ENCODE measurements at regions not wholly inside any gene's neighbourhood (a gene's known extent, or its start where the extent isn't known, plus 50 kb on each side); places are given as distances from the start of the nearest gene placed in this dataset.

DNA sequence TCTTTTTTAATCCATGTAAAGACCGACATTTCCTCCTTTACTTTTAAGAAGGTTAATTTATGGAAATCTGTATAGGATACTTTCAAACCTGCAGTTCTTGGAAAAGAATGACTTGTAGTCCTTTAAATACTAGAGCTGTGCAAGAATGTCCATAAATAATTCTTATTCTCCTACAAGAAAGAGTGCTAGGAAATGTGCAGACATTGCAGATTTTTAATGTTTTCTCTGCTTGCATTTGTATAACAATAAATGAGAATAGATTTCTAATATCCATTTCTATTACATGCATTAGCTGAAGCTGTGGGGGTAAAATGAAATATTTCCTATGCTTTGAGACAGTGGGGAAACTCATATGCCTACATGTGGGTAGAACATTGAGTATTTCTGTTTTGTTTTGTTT is 607.2 kb upstream of the NOVA1 start:
- Mint-ChIP-seq H3K27ac (no peak overlapping the region), H3K27me3 (ENCODE audit: low read depth) (no peaks in the 10 kb centered on the region), H3K4me3 (no peak overlapping the region), H3K9me3 (peaks cover 42% of the 10 kb centered on the region), H3K4me1 (ENCODE audit: low read depth) (no peaks in the 10 kb centered on the region), H3K36me3 (ENCODE audit: low read depth) (no peaks in the 10 kb centered on the region)
- DNase-seq (ENCODE audit: low spot score) = no peak

DNA sequence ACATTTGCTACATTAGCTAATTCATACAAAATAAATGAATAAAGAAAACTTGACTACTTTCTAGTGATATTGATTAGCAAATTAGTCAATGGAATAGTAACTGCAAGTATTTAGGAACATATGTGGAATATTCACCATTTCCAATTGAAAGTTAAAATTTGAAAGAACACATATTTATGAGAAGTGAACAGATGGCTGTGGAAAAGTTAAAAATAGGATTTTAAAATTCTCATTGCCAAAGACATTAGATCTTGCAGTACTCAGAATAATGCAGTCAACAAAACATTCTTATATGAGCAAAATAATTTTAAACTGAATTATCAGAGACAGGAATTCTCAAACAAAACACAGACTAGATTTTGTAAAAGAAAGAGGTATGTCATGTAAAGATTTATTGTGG is 613.9 kb upstream of the NOVA1 start:
- no peak for DNase-seq (ENCODE audit: low spot score)
- no peak overlapping the region for H3K4me3 Mint-ChIP-seq
- no peaks in the 10 kb centered on the region for H3K36me3 Mint-ChIP-seq (ENCODE audit: low read depth)
- no peaks in the 10 kb centered on the region for H3K4me1 Mint-ChIP-seq (ENCODE audit: low read depth)
- H3K27me3 Mint-ChIP-seq (ENCODE audit: low read depth) = no peaks in the 10 kb centered on the region
- H3K9me3 Mint-ChIP-seq = peaks cover 51% of the 10 kb centered on the region
- H3K27ac Mint-ChIP-seq = no peak overlapping the region

DNA sequence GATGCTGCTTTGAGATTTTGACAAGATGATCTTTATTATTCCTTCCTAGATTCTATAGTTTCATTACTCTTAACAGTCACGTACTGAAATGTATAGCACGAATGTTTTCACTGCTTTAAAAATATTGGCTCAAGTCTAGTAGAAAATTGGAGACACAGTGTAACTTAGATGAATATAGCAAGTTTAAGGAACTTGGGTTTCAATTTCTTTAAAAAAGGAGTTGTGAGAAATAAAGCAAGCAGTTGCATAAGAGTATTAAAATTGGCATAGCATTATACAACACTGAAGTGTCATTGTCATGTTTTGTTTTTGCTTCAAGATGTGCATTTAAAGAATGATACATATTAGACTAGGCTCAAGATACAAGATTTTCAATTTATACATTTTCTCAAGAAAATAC is 624.8 kb upstream of the NOVA1 start:
- Mint-ChIP-seq H3K27me3 (ENCODE audit: low read depth) (no peaks in the 10 kb centered on the region), H3K27ac (no peak overlapping the region), H3K4me1 (ENCODE audit: low read depth) (no peaks in the 10 kb centered on the region), H3K9me3 (peaks cover 63% of the 10 kb centered on the region), H3K4me3 (no peak overlapping the region), H3K36me3 (ENCODE audit: low read depth) (no peaks in the 10 kb centered on the region)
- DNase-seq (ENCODE audit: low spot score) = no peak

DNA sequence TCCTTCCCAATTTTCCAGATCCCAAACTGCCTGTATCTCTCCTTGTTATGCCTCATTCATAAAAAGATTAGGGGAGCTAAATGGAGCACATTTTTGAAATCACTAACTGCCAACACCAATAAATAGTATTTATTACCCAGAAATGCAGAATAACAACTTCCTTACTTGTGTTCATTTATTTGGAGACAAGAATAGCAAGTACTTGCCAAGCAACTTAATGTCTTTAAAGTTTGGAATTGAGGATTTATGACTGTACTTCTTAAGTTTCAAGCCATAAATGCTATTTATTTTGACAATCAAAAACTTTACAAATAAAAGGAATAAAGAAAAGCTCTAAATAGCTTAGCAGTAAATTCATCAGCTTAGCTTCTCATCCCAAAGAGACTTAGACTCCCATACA is 626.1 kb upstream of the NOVA1 start:
- H3K4me3 Mint-ChIP-seq = no peak overlapping the region
- H3K27ac Mint-ChIP-seq = no peak overlapping the region
- H3K27me3 Mint-ChIP-seq (ENCODE audit: low read depth) = no peaks in the 10 kb centered on the region
- no peak for DNase-seq (ENCODE audit: low spot score)
- no peaks in the 10 kb centered on the region for H3K4me1 Mint-ChIP-seq (ENCODE audit: low read depth)
- no peaks in the 10 kb centered on the region for H3K36me3 Mint-ChIP-seq (ENCODE audit: low read depth)
- H3K9me3 Mint-ChIP-seq = peaks cover 57% of the 10 kb centered on the region

DNA sequence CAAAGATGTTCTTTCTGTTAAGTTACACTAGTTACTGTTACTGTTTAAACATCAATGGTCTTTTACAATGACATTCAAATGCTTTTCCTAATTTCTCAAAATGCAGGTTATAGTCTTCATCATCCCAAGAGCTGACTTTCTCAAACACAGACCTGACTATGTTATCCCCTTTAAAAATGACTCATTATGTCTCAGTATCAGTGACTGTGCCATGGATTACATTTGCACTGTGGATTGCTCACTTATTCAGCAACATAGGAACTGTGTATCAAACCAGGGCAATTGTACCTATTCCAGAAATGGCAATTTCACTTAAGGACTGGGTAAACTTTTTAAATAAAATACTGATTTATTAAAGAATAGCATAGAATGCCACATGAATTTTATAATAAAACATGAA is 630.2 kb upstream of the NOVA1 start:
- DNase-seq (ENCODE audit: low spot score) = no peak
- Mint-ChIP-seq H3K27ac (no peak overlapping the region), H3K4me3 (no peak overlapping the region), H3K36me3 (ENCODE audit: low read depth) (no peaks in the 10 kb centered on the region), H3K27me3 (ENCODE audit: low read depth) (no peaks in the 10 kb centered on the region), H3K9me3 (peaks cover 50% of the 10 kb centered on the region), H3K4me1 (ENCODE audit: low read depth) (no peaks in the 10 kb centered on the region)

DNA sequence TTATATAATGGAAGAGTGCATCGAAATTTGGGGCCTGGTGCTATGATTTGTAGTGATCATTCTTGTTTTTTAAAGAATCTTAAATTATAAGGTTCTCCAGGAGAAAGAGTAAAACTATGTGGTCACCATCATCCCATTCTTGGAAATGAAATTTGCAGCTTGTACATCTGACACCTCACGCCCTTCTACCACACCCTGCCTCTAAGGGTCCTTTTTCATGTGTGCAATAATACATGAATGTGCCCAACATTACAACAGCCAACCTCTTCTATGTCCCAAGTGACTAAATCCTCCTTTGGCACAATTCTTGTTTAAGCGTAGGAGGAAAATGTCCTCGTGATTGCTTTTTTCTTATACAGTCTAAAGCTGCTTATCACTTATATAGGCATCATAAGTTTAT is 636.5 kb upstream of the NOVA1 start:
- Mint-ChIP-seq H3K4me1 (ENCODE audit: low read depth) (no peaks in the 10 kb centered on the region), H3K9me3 (peaks cover 57% of the 10 kb centered on the region)

DNA sequence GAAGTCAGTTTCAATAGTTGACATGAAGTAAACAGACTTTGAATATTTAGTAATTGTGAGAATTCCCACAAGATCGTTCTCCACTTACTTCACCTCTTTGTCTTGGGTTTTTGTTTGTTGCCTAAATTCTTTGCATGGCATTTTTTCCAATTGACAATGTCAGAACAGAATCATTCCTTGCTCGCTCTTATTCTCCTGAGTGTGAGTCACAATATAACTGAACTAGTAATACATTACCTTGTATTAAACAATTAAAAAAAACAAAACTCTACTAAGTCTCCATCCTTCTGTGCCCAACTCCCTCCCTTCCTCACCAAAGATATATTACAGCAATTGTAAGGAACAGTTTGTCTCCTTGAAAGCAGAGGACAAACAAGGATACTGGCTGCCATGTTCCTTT is 638.8 kb upstream of the NOVA1 start:
- Mint-ChIP-seq H3K27ac (no peak overlapping the region), H3K27me3 (ENCODE audit: low read depth) (no peaks in the 10 kb centered on the region), H3K4me1 (ENCODE audit: low read depth) (no peaks in the 10 kb centered on the region), H3K9me3 (peaks cover 52% of the 10 kb centered on the region), H3K36me3 (ENCODE audit: low read depth) (no peaks in the 10 kb centered on the region), H3K4me3 (no peak overlapping the region)
- DNase-seq (ENCODE audit: low spot score) = no peak

More for the DNA sequence above, 636.5 kb upstream of the NOVA1 start:
- Mint-ChIP-seq H3K36me3 (ENCODE audit: low read depth) (no peaks in the 10 kb centered on the region), H3K27ac (no peak overlapping the region), H3K4me3 (no peak overlapping the region), H3K27me3 (ENCODE audit: low read depth) (no peaks in the 10 kb centered on the region)
- DNase-seq (ENCODE audit: low spot score) = no peak

DNA sequence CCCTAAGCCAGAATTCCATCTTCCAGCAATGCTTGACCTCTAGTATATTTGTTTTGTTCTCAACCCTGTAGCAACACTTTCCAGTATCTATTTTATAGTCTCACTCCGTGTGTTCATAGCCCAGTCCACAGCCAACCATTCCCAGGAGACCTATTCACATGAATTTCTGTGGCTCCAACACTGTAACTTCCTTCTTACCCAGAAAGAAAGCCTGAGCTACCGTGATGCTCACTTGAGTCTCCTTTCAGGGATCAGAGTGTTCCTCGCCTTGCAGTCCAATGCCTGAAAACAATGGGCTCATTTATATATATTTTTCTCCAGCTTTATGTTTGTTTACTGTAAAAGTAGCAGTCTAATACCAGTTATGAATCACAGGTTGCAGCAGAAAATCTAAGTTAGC is 645.0 kb upstream of the NOVA1 start:
- H3K27ac Mint-ChIP-seq = no peak overlapping the region
- no peak for DNase-seq (ENCODE audit: low spot score)
- no peaks in the 10 kb centered on the region for H3K4me1 Mint-ChIP-seq (ENCODE audit: low read depth)
- H3K4me3 Mint-ChIP-seq = no peak overlapping the region
- no peaks in the 10 kb centered on the region for H3K36me3 Mint-ChIP-seq (ENCODE audit: low read depth)
- H3K9me3 Mint-ChIP-seq = peaks cover 59% of the 10 kb centered on the region
- no peaks in the 10 kb centered on the region for H3K27me3 Mint-ChIP-seq (ENCODE audit: low read depth)

DNA sequence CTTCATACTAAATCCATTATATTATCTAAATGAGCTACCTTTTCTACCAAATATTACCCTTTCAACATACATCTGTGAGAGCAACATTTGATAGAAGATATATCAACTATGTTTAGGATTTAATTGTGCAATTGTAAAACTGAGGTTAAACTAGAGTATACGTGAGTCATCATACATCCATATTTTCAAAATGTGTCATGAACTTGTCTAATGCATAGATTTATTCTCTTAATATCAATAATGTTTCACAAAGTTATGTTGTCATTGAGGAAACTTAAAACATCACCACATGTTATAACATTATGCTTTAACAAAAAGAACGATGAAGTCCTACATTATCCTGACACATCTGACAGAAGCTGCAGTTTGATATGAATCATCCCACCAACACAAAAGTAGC is 645.5 kb upstream of the NOVA1 start:
- no peaks in the 10 kb centered on the region for H3K27me3 Mint-ChIP-seq (ENCODE audit: low read depth)
- peaks cover 58% of the 10 kb centered on the region for H3K9me3 Mint-ChIP-seq
- no peaks in the 10 kb centered on the region for H3K36me3 Mint-ChIP-seq (ENCODE audit: low read depth)
- no peak overlapping the region for H3K4me3 Mint-ChIP-seq
- no peak overlapping the region for H3K27ac Mint-ChIP-seq
- DNase-seq (ENCODE audit: low spot score) = no peak
- H3K4me1 Mint-ChIP-seq (ENCODE audit: low read depth) = no peaks in the 10 kb centered on the region

DNA sequence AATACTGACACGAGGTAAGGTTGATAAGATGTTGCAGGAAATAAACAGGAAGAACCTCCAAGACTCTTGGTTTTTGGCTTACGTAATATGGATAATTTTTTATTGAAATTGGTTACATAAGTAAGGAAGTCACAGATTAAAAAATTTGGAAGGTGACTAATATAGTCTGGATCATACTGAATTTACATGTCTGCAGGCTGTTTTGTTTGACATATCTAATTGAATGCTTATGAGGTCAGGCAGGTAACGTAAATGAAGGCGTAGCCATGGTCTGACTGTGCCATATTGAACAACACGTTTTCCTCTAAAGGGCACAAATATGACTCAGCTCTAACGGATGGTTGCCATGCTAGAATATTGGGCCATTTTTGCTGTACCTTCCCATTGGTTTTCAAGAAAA is 648.1 kb upstream of the NOVA1 start:
- Mint-ChIP-seq H3K36me3 (ENCODE audit: low read depth) (no peaks in the 10 kb centered on the region), H3K27ac (no peak overlapping the region), H3K9me3 (peaks cover 75% of the 10 kb centered on the region), H3K4me1 (ENCODE audit: low read depth) (no peaks in the 10 kb centered on the region), H3K4me3 (no peak overlapping the region), H3K27me3 (ENCODE audit: low read depth) (no peaks in the 10 kb centered on the region)
- DNase-seq (ENCODE audit: low spot score) = no peak

DNA sequence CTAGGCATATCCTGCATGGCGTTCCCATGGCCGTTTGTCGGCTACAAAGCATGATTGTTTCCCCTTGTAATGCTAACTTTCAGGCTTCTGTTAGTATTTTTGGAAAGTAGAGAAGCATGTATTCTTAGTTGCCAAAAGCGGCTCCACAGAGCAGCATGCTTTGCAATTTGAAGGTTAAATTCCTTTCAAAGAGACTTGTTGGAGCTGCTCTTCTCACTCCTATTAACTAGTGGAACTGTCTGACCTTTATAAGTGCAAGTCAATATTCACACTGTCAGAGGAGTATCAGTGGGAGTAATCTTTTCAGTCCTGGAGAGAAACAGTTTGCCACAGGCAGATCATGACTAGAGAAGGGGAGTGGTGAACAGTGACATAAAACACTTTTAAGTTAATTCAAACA is 656.1 kb upstream of the NOVA1 start:
- no peak overlapping the region for H3K4me3 Mint-ChIP-seq
- H3K4me1 Mint-ChIP-seq (ENCODE audit: low read depth) = no peaks in the 10 kb centered on the region
- H3K9me3 Mint-ChIP-seq = peaks cover 65% of the 10 kb centered on the region
- no peak overlapping the region for H3K27ac Mint-ChIP-seq
- no peaks in the 10 kb centered on the region for H3K36me3 Mint-ChIP-seq (ENCODE audit: low read depth)
- no peaks in the 10 kb centered on the region for H3K27me3 Mint-ChIP-seq (ENCODE audit: low read depth)
- DNase-seq (ENCODE audit: low spot score) = no peak

DNA sequence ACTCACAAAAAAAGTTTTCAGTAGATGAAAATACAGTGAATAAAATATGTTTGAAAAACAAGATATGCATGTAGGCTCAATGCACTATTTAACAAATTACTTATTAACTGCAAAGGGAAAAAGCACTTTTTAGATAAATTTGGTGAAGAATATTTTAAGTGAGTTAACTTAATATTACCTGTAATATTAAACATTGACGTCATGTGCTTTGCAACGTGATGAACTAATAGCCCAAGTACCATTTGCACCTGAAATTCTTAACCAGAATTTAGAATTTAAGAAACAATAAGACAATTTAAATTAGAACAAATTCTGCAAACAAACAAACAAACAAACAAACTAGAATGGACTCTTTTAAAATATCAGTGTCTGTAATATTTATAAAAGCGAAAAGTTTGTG is 659.0 kb upstream of the NOVA1 start:
- H3K36me3 Mint-ChIP-seq (ENCODE audit: low read depth) = no peaks in the 10 kb centered on the region
- peaks cover 53% of the 10 kb centered on the region for H3K9me3 Mint-ChIP-seq
- no peak for DNase-seq (ENCODE audit: low spot score)
- H3K27me3 Mint-ChIP-seq (ENCODE audit: low read depth) = no peaks in the 10 kb centered on the region
- H3K4me3 Mint-ChIP-seq = no peak overlapping the region
- no peak overlapping the region for H3K27ac Mint-ChIP-seq
- H3K4me1 Mint-ChIP-seq (ENCODE audit: low read depth) = no peaks in the 10 kb centered on the region

DNA sequence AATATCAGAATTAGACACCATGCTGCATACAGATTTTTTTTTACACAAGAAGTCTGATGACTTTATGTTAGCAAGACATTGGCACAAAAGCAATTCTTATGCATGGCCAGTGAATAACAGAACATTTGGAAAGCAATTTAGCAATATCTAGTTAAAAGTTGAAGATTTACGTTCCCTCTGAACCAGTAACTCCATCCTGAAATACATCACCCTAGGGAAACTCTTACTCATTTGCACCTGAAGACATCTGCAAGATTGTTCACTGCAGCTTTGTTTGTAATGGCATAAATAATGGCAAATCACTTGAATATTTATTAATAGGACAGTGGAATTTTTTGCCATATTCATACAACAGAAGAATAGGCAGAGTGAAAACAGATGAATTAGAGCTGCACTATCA is 670.0 kb upstream of the NOVA1 start:
- no peak for DNase-seq (ENCODE audit: low spot score)
- peaks cover 49% of the 10 kb centered on the region for H3K9me3 Mint-ChIP-seq
- H3K36me3 Mint-ChIP-seq (ENCODE audit: low read depth) = no peaks in the 10 kb centered on the region
- H3K4me1 Mint-ChIP-seq (ENCODE audit: low read depth) = no peaks in the 10 kb centered on the region
- no peaks in the 10 kb centered on the region for H3K27me3 Mint-ChIP-seq (ENCODE audit: low read depth)
- no peak overlapping the region for H3K4me3 Mint-ChIP-seq
- no peak overlapping the region for H3K27ac Mint-ChIP-seq

DNA sequence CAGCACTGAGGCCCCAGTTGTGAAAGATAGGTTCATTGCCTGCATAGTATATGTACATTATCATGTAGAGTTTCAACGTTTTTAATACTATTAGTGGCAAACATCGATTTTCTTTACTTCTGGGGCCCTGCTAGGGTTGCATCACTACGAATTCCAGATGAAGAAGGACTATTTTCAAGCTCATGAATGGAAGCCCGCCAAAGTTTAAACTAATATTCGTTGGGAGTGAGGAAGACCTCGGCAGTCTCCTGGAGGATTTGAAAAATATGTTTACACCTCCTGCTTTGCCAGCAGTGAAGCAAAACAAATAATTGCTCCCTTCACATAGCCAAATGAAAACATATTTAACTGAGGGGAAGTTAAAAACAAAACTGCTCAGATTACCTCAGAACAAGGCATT is 672.9 kb upstream of the NOVA1 start:
- Mint-ChIP-seq H3K27me3 (ENCODE audit: low read depth) (no peaks in the 10 kb centered on the region), H3K36me3 (ENCODE audit: low read depth) (no peaks in the 10 kb centered on the region), H3K4me3 (no peak overlapping the region), H3K9me3 (peaks cover 56% of the 10 kb centered on the region), H3K4me1 (ENCODE audit: low read depth) (no peaks in the 10 kb centered on the region), H3K27ac (no peak overlapping the region)
- DNase-seq (ENCODE audit: low spot score) = no peak

DNA sequence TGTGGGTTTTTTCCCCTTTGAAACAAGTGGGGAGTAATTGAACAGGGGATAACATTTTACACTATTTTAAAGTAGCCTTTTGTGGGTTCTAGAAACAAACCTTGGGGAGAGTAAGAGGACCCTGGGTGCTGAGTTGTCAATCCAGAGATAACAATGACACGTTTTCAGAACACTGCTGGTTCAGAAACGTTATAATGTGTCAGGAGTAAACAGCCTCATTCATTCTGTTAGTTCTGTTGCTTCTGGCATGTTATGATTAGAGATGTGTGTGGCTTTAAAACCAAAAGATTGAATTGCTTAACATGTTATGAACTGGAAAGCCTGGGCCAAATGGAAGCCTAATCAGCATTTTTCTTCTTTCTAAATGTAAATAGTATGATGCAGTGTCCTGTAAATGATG is 680.5 kb upstream of the NOVA1 start:
- H3K4me1 Mint-ChIP-seq (ENCODE audit: low read depth) = no peaks in the 10 kb centered on the region
- no peak overlapping the region for H3K4me3 Mint-ChIP-seq
- no peak for DNase-seq (ENCODE audit: low spot score)
- H3K9me3 Mint-ChIP-seq = peaks cover 47% of the 10 kb centered on the region
- no peaks in the 10 kb centered on the region for H3K27me3 Mint-ChIP-seq (ENCODE audit: low read depth)
- H3K27ac Mint-ChIP-seq = no peak overlapping the region
- H3K36me3 Mint-ChIP-seq (ENCODE audit: low read depth) = no peaks in the 10 kb centered on the region
